ENCODE measurements at regions not wholly inside any gene's neighbourhood (a gene's known extent, or its start where the extent isn't known, plus 50 kb on each side); places are given as distances from the start of the nearest gene placed in this dataset.
"Not testable (repeated sequence)": the region's sequence is repeated elsewhere in the genome, so short reads cannot be mapped to it uniquely, and the experiment has no call there.

GRCh38 chr3:98705212-98705611, 57.9 kb upstream of the ST3GAL6 start:
- no peak for DNase-seq

- peak; percentile 50 for DNase-seq
Observed at GRCh38 chr3:98705694-98706093, 57.4 kb upstream of the ST3GAL6 start.

GRCh38 chr3:98708681-98709080, 54.5 kb upstream of the ST3GAL6 start:
- DNase-seq: not testable (repeated sequence)

DNA sequence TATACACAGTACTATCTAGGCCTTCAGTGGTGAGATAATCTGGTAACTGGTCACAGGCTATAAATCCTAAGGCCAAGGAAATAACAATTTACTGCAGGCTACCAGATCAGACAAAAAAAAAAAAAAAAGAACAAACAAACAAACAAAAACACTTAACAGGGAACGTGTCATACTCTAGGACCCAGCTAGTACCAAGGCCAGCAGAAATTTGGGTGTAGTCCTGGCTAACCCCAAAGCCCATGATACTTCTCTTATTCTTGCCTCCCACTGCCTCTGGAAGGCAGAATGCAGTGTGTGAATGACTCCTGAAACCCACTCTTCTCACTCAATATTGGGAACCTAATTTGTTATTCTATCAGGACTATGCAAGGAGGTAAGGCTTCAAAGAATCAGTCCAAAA, 53.7 kb upstream of the ST3GAL6 start:
- no peak for DNase-seq

GRCh38 chr3:98710067-98710659, 53.0 kb upstream of the ST3GAL6 start:
- DNase-seq: no peak

- DNase-seq: peak in 1 of 2 donors; percentile 10
Observed at GRCh38 chr3:98711426-98711825, 51.7 kb upstream of the ST3GAL6 start.

GRCh38 chr3:98712726-98713125, 50.4 kb upstream of the ST3GAL6 start:
- DNase-seq: no peak

GRCh38 chr3:98713332-98713731, 49.8 kb upstream of the ST3GAL6 start:
- DNase-seq: not testable (repeated sequence)
